Lower leg skin (tissue), 4 donors: ENCODE measurements at regions not wholly inside any gene's neighbourhood (a gene's known extent, or its start where the extent isn't known, plus 50 kb on each side); places are given as distances from the start of the nearest gene placed in this dataset.

Experiments
- DNase-seq, 2 donors: peaks; one replicate each; pipeline ENCODE4 v3.0.0-alpha.2; 2019; ENCODE audit warnings: low spot score in 2 of 2
- H3K4me3 ChIP-seq: fragments of 200-600 bp; sonication (generic); 2 replicates; pipeline ENCODE4 v1.5.1; 2017; ENCODE audit warnings: mild to moderate bottlenecking, low read depth; ENCODE audit not compliant: poor library complexity, severe bottlenecking
- CTCF ChIP-seq, 3 donors: fragments of 450-650 bp; IDR thresholded peaks; one replicate each; pipeline ENCODE4 v1.5.1; 2016; ENCODE audit warnings: antibody characterized with exemption in 3 of 3, mild to moderate bottlenecking in 3 of 3, moderate library complexity in 2 of 3
- POLR2A ChIP-seq, 2 donors: fragments of 450-650 bp; IDR thresholded peaks; one replicate each; pipeline ENCODE4 v1.6.1; 2016 to 2017; ENCODE audit warnings: antibody characterized with exemption in 2 of 2, mild to moderate bottlenecking in 1 of 2, moderate library complexity in 1 of 2
- WGBS, 2 donors: methylation state at CpG; one replicate each; pipeline ENCODE4 v1.1.5; 2018; 5-methylcytosine and 5-hydroxymethylcytosine counted together
- intact Hi-C: fragments of 100-400 bp; cut with DNase I; formaldehyde crosslinking; loops from one replicate; pipeline ENCODE4 v1.15.0; 2023; ENCODE audit warnings: low total_unique reads

- H3K4me3 ChIP-seq = no peak overlapping the region
- 53 to 58% methylated on average over 19 to 20 of the region's 20 CpGs for WGBS, 2 donors
- TF ChIP-seq CTCF (IDR thresholded peaks at IDR 0.05) (no peak), POLR2A (IDR thresholded peaks at IDR 0.05) (no peak)
- intact Hi-C loops = no loop called here
- peak in 1 of 2 donors; percentile 87 for DNase-seq
Measured at GRCh38 chr3:128549283-128550112, 56.5 kb upstream of the GATA2 start.

GRCh38 chr3:128548426-128549282 is 55.7 kb upstream of the GATA2 start:
- no peak overlapping the region for H3K4me3 ChIP-seq
- TF ChIP-seq POLR2A (IDR thresholded peaks at IDR 0.05) (no peak), CTCF (IDR thresholded peaks at IDR 0.05) (no peak)
- DNase-seq = peak in 1 of 2 donors; percentile 26
- WGBS, 2 donors = 61% methylated on average over 6 of the region's 6 CpGs
- intact Hi-C loops = no loop called here

GRCh38 chr3:128548021-128548420 is 55.0 kb upstream of the GATA2 start:
- intact Hi-C loops = no loop called here
- no peak overlapping the region for H3K4me3 ChIP-seq
- TF ChIP-seq CTCF (IDR thresholded peaks at IDR 0.05) = no peak
- TF ChIP-seq POLR2A (IDR thresholded peaks at IDR 0.05) = no peak
- DNase-seq = peak in 1 of 2 donors; percentile 5

- WGBS, 2 donors = 76 to 80% methylated on average over 8 to 10 of the region's 10 CpGs
- peak in 1 of 2 donors; percentile 57 for DNase-seq
- intact Hi-C loops = no loop called here
- no peak for TF ChIP-seq POLR2A (IDR thresholded peaks at IDR 0.05)
- TF ChIP-seq CTCF (IDR thresholded peaks at IDR 0.05) = no peak
- no peak overlapping the region for H3K4me3 ChIP-seq
Measured at GRCh38 chr3:128547368-128547987, 54.5 kb upstream of the GATA2 start.

- peak in 1 of 2 donors; percentile 74 for DNase-seq
- no peak overlapping the region for H3K4me3 ChIP-seq
- intact Hi-C loops = no loop called here
- WGBS, 2 donors = 76 to 79% methylated on average over 5 of the region's 5 CpGs
- TF ChIP-seq POLR2A (IDR thresholded peaks at IDR 0.05) (no peak), CTCF (IDR thresholded peaks at IDR 0.05) (no peak)
Measured at GRCh38 chr3:128546646-128547045, 53.6 kb upstream of the GATA2 start.
